ENCODE measurements at regions not wholly inside any gene's neighbourhood (a gene's known extent, or its start where the extent isn't known, plus 50 kb on each side); places are given as distances from the start of the nearest gene placed in this dataset.

- no peaks in the 10 kb centered on the region for H3K27me3 Mint-ChIP-seq (ENCODE audit: low read depth)
Observed at GRCh38 chr4:125262502-125262901, 52.3 kb upstream of the FAT4 start.

DNA sequence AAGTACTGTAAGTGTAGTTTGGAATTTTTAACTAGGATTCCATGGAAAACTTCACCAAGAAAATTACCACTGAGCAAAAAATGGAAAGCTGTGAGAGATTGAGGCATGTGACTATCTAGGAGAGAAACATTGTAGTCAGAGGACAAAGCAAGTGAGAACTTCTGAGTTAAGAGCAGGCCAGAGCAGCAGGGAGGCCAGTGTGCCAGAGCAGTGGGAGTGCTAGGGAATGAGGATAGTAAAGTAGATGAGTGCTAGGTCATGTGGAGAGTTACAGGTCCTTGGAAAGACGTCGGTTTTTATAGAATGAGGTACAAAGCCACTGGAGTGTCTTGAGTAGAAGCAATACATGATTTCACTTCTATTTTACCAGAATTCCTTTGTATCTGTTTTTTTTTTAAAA is 52.7 kb upstream of the FAT4 start:
- no peaks in the 10 kb centered on the region for H3K4me1 Mint-ChIP-seq
- no peaks in the 10 kb centered on the region for H3K36me3 Mint-ChIP-seq (ENCODE audit: low read depth)
- no peak overlapping the region for H3K4me3 Mint-ChIP-seq
- no peaks in the 10 kb centered on the region for H3K27me3 Mint-ChIP-seq (ENCODE audit: low read depth)
- no peak for TF ChIP-seq CTCF (IDR thresholded peaks at IDR 0.05; ENCODE audit: unreplicated experiment in 3 of 3)
- no peak overlapping the region for H3K27ac Mint-ChIP-seq
- no peaks in the 10 kb centered on the region for H3K9me3 Mint-ChIP-seq

More at GRCh38 chr4:125262502-125262901, 52.3 kb upstream of the FAT4 start:
- H3K36me3 Mint-ChIP-seq (ENCODE audit: low read depth), result no peaks in the 10 kb centered on the region
- no peaks in the 10 kb centered on the region for H3K4me1 Mint-ChIP-seq
- H3K4me3 Mint-ChIP-seq, result no peak overlapping the region
- no peak for TF ChIP-seq CTCF (IDR thresholded peaks at IDR 0.05; ENCODE audit: unreplicated experiment in 3 of 3)
- H3K9me3 Mint-ChIP-seq, result no peaks in the 10 kb centered on the region
- no peak overlapping the region for H3K27ac Mint-ChIP-seq

DNA sequence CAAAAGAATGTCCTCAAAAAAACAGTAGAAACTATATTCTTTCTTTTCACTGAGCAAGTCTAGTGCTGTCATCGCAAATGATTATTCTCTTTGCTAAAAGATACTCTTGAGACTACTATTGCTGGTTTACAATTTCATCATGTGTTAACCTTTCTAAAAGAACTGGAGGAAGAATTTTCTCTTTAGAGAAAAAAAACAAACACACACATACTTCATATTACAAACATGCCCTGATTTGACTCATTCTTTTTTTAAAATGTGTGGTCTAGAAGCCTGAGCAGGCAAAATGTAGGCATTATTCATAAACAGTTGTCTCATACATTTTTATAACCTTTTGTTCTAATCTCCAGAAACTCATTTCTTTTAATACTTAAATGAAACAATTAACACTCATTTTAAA is 60.6 kb upstream of the FAT4 start:
- Mint-ChIP-seq H3K27ac (no peak overlapping the region), H3K4me3 (no peak overlapping the region), H3K27me3 (ENCODE audit: low read depth) (no peaks in the 10 kb centered on the region), H3K36me3 (ENCODE audit: low read depth) (no peaks in the 10 kb centered on the region), H3K9me3 (peaks cover 5% of the 10 kb centered on the region), H3K4me1 (peaks cover 11% of the 10 kb centered on the region)
- no peak for TF ChIP-seq CTCF (IDR thresholded peaks at IDR 0.05; ENCODE audit: unreplicated experiment in 3 of 3)

DNA sequence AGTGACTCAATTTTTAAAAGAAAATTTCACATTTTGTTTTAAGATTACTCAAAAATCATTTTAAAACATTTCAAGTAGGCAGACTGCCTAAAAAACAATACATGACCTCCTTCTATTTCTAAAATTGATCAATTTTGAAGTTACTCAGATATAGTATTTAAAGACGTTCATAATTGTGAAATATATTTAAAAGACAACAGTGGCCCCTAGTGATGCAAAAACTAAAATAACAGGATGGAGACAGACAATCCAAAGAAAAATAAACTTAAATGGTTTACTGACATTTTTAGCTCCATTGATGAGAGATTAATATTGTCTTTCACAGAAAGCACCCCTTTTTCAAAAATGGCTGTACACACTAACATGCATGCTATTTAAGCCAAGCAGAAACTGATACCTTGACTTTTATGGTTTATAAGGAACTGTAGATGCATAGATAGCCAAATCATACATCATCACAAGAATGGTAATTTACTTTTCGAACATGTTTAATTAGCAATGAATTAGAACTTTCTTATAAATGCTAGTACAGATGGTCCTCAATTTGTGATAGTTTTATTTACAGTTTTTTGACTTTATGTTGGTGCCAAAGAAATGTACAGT is 69.8 kb upstream of the FAT4 start:
- peak; percentile 45 to 63 (median 47) for TF ChIP-seq CTCF (IDR thresholded peaks at IDR 0.05; ENCODE audit: unreplicated experiment in 3 of 3)
- H3K9me3 Mint-ChIP-seq, result peaks cover 3% of the 10 kb centered on the region
- no peaks in the 10 kb centered on the region for H3K27me3 Mint-ChIP-seq (ENCODE audit: low read depth)
- no peak overlapping the region for H3K4me3 Mint-ChIP-seq
- no peaks in the 10 kb centered on the region for H3K4me1 Mint-ChIP-seq
- peaks cover 4% of the 10 kb centered on the region for H3K36me3 Mint-ChIP-seq (ENCODE audit: low read depth)
- no peak overlapping the region for H3K27ac Mint-ChIP-seq

- Mint-ChIP-seq H3K4me1 (no peaks in the 10 kb centered on the region), H3K4me3 (no peak overlapping the region), H3K9me3 (peaks cover 3% of the 10 kb centered on the region), H3K27me3 (ENCODE audit: low read depth) (no peaks in the 10 kb centered on the region), H3K27ac (no peak overlapping the region), H3K36me3 (ENCODE audit: low read depth) (peaks cover 4% of the 10 kb centered on the region)
- no peak for TF ChIP-seq CTCF (IDR thresholded peaks at IDR 0.05; ENCODE audit: unreplicated experiment in 3 of 3)
Observed at GRCh38 chr4:125243789-125244397, 70.9 kb upstream of the FAT4 start.

GRCh38 chr4:125235971-125236370 is 78.8 kb upstream of the FAT4 start:
- no peaks in the 10 kb centered on the region for H3K36me3 Mint-ChIP-seq (ENCODE audit: low read depth)

More at GRCh38 chr4:125235971-125236370, 78.8 kb upstream of the FAT4 start:
- no peak overlapping the region for H3K27ac Mint-ChIP-seq
- H3K27me3 Mint-ChIP-seq (ENCODE audit: low read depth), result no peaks in the 10 kb centered on the region
- no peaks in the 10 kb centered on the region for H3K9me3 Mint-ChIP-seq
- TF ChIP-seq CTCF (IDR thresholded peaks at IDR 0.05; ENCODE audit: unreplicated experiment in 3 of 3), result no peak
- H3K4me1 Mint-ChIP-seq, result peaks cover 4% of the 10 kb centered on the region
- no peak overlapping the region for H3K4me3 Mint-ChIP-seq

Data from nephron (organoid).